ENCODE measurements at regions not wholly inside any gene's neighbourhood (a gene's known extent, or its start where the extent isn't known, plus 50 kb on each side); places are given as distances from the start of the nearest gene placed in this dataset.
"Not testable (repeated sequence)": the region's sequence is repeated elsewhere in the genome, so short reads cannot be mapped to it uniquely, and the experiment has no call there.

- DNase-seq (ENCODE audit: low read depth) = no peak
- no peak for TF ChIP-seq CTCF (IDR thresholded peaks at IDR 0.05; ENCODE audit: insufficient read depth, low read length, poor library complexity, severe bottlenecking)
- no peaks in the 10 kb centered on the region for H3K27me3 ChIP-seq (ENCODE audit: control insufficient read depth, insufficient read depth, low read length)
Observed at GRCh38 chr9:103323699-103324098, 328.6 kb downstream of the CYLC2 start.

GRCh38 chr9:103335461-103335860, 340.3 kb downstream of the CYLC2 start:
- no peak for TF ChIP-seq CTCF (IDR thresholded peaks at IDR 0.05; ENCODE audit: insufficient read depth, low read length, poor library complexity, severe bottlenecking)
- no peaks in the 10 kb centered on the region for H3K36me3 ChIP-seq (ENCODE audit: control insufficient read depth, insufficient read depth, low read length)
- no peak for DNase-seq (ENCODE audit: low read depth)
- no peak overlapping the region for H3K4me3 ChIP-seq (ENCODE audit: low read depth, low read length)
- no peaks in the 10 kb centered on the region for H3K27me3 ChIP-seq (ENCODE audit: control insufficient read depth, insufficient read depth, low read length)

More at GRCh38 chr9:103323699-103324098, 328.6 kb downstream of the CYLC2 start:
- H3K36me3 ChIP-seq (ENCODE audit: control insufficient read depth, insufficient read depth, low read length) = no peaks in the 10 kb centered on the region
- no peak overlapping the region for H3K4me3 ChIP-seq (ENCODE audit: low read depth, low read length)

GRCh38 chr9:103355000-103355399, 359.9 kb downstream of the CYLC2 start:
- no peak for DNase-seq (ENCODE audit: low read depth)
- no peak overlapping the region for H3K4me3 ChIP-seq (ENCODE audit: low read depth, low read length)
- no peak for TF ChIP-seq CTCF (IDR thresholded peaks at IDR 0.05; ENCODE audit: insufficient read depth, low read length, poor library complexity, severe bottlenecking)
- H3K27me3 ChIP-seq (ENCODE audit: control insufficient read depth, insufficient read depth, low read length) = no peaks in the 10 kb centered on the region
- H3K36me3 ChIP-seq (ENCODE audit: control insufficient read depth, insufficient read depth, low read length) = no peaks in the 10 kb centered on the region

- not testable (repeated sequence) for H3K27me3 ChIP-seq (ENCODE audit: control insufficient read depth, insufficient read depth, low read length); H3K36me3 ChIP-seq (ENCODE audit: control insufficient read depth, insufficient read depth, low read length); DNase-seq (ENCODE audit: low read depth); H3K4me3 ChIP-seq (ENCODE audit: low read depth, low read length)
Observed at GRCh38 chr9:103357980-103358379, 362.8 kb downstream of the CYLC2 start.

GRCh38 chr9:103361906-103362305, 366.8 kb downstream of the CYLC2 start:
- no peak for DNase-seq (ENCODE audit: low read depth)
- TF ChIP-seq CTCF (IDR thresholded peaks at IDR 0.05; ENCODE audit: insufficient read depth, low read length, poor library complexity, severe bottlenecking) = no peak

GRCh38 chr9:103362986-103363385, 367.9 kb downstream of the CYLC2 start:
- no peak for DNase-seq (ENCODE audit: low read depth)
- Histone ChIP-seq H3K4me3 (ENCODE audit: low read depth, low read length) (no peak overlapping the region), H3K36me3 (ENCODE audit: control insufficient read depth, insufficient read depth, low read length) (no peaks in the 10 kb centered on the region), H3K27me3 (ENCODE audit: control insufficient read depth, insufficient read depth, low read length) (no peaks in the 10 kb centered on the region)
- TF ChIP-seq CTCF (IDR thresholded peaks at IDR 0.05; ENCODE audit: insufficient read depth, low read length, poor library complexity, severe bottlenecking) = no peak

More at GRCh38 chr9:103361906-103362305, 366.8 kb downstream of the CYLC2 start:
- Histone ChIP-seq H3K36me3 (ENCODE audit: control insufficient read depth, insufficient read depth, low read length) (no peaks in the 10 kb centered on the region), H3K27me3 (ENCODE audit: control insufficient read depth, insufficient read depth, low read length) (no peaks in the 10 kb centered on the region), H3K4me3 (ENCODE audit: low read depth, low read length) (no peak overlapping the region)

Measured in kidney epithelial cell (primary cell).